Osteoblast (primary cell): ENCODE measurements at regions not wholly inside any gene's neighbourhood (a gene's known extent, or its start where the extent isn't known, plus 50 kb on each side); places are given as distances from the start of the nearest gene placed in this dataset.

Source experiments
- DNase-seq: peaks from one replicate; pipeline ENCODE4 v3.0.0; 2011; ENCODE audit warnings: low spot score, mixed read lengths; ENCODE audit not compliant: insufficient read length; ENCODE audit errors: missing footprints
- H2AFZ ChIP-seq: 2 replicates; pipeline ENCODE4 v1.6.0; 2011; ENCODE audit warnings: mild to moderate bottlenecking, low read length
- H3K27ac ChIP-seq: 2 replicates; pipeline ENCODE4 v1.5.1; 2011; ENCODE audit warnings: mild to moderate bottlenecking, low read depth, low read length, moderate library complexity
- H3K27me3 ChIP-seq: 2 replicates; pipeline ENCODE4 v1.6.0; 2012; ENCODE audit warnings: mild to moderate bottlenecking, control low read depth, inconsistent platforms, low read length, moderate library complexity; ENCODE audit not compliant: insufficient read depth
- H3K36me3 ChIP-seq: 2 replicates; pipeline ENCODE4 v1.5.1; 2011; ENCODE audit warnings: mild to moderate bottlenecking, low read length, control low read depth, moderate library complexity; ENCODE audit not compliant: insufficient read depth
- H3K4me1 ChIP-seq: 2 replicates; pipeline ENCODE4 v1.5.1; 2011; ENCODE audit warnings: mild to moderate bottlenecking, low read length, control low read depth, moderate library complexity; ENCODE audit not compliant: insufficient read depth
- H3K4me2 ChIP-seq: 2 replicates; pipeline ENCODE4 v1.6.0; 2011; ENCODE audit warnings: mild to moderate bottlenecking, low read length; ENCODE audit not compliant: insufficient read depth
- H3K4me3 ChIP-seq: fragments of 200-600 bp; sonication (generic); 3 replicates; pipeline ENCODE4 v1.5.1; 2012; ENCODE audit warnings: mild to moderate bottlenecking, low read length, inconsistent platforms; ENCODE audit not compliant: insufficient read depth
- H3K79me2 ChIP-seq: 2 replicates; pipeline ENCODE4 v1.6.0; 2012; ENCODE audit warnings: mild to moderate bottlenecking, low read length, control low read depth, inconsistent platforms; ENCODE audit not compliant: insufficient read depth
- H3K9me3 ChIP-seq: 2 replicates; pipeline ENCODE4 v1.5.1; 2011; ENCODE audit warnings: low read depth, low read length, control low read depth
- H4K20me1 ChIP-seq: 2 replicates; pipeline ENCODE4 v1.6.0; 2012; ENCODE audit warnings: mild to moderate bottlenecking, low read length, control low read depth; ENCODE audit not compliant: insufficient read depth
- TF ChIP-seq, protein P1 (sequence below): IDR thresholded peaks from 2 replicates; pipeline ENCODE4 v1.5.1; 2011; ENCODE audit warnings: mild to moderate bottlenecking, low read depth, low read length, moderate library complexity; ENCODE audit errors: extremely low read depth

DNA sequence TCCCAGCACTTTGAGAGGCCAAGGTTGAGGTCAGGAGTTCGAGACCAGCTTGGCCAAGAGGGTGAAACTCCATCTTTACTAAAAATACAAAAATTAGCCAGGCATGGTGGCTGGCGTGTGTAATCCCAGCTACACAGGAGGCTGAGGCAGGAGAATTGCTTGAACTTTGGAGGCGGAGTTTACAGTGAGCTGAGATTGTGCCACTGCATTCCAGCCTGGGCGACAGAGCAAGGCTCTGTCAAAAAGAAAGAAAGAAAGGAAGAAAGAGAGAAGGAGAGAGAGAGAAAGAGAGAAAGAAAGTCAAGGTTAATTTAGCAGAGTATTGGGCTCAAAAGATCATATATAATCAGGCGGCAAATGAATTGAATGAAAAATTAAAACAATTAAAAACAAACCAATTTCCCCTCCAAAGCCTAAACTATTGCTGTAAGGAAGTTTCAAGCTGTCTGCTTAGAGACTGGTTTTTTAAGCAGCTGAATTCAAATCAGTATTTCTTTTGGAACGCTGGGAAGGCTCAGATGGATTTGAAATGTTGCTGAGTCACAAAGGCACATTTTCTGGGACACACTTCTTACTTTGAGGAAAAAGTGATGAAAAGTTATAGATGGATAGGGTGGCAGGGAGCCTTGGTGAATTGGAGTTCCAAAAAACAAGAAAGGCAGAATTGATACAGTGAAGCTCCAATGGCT lies 81.3 kb upstream of the BHLHE40 start:
- peaks cover 22% of the 10 kb centered on the region for H3K4me1 ChIP-seq
- no peaks in the 10 kb centered on the region for H3K36me3 ChIP-seq
- no peak for DNase-seq
- H2AFZ ChIP-seq: peak overlapping the region; percentile 62
- no peaks in the 10 kb centered on the region for H3K27me3 ChIP-seq
- peak overlapping the region; percentile 25 for H3K4me2 ChIP-seq
- TF ChIP-seq, protein P1, sequence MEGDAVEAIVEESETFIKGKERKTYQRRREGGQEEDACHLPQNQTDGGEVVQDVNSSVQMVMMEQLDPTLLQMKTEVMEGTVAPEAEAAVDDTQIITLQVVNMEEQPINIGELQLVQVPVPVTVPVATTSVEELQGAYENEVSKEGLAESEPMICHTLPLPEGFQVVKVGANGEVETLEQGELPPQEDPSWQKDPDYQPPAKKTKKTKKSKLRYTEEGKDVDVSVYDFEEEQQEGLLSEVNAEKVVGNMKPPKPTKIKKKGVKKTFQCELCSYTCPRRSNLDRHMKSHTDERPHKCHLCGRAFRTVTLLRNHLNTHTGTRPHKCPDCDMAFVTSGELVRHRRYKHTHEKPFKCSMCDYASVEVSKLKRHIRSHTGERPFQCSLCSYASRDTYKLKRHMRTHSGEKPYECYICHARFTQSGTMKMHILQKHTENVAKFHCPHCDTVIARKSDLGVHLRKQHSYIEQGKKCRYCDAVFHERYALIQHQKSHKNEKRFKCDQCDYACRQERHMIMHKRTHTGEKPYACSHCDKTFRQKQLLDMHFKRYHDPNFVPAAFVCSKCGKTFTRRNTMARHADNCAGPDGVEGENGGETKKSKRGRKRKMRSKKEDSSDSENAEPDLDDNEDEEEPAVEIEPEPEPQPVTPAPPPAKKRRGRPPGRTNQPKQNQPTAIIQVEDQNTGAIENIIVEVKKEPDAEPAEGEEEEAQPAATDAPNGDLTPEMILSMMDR: no peak
- no peaks in the 10 kb centered on the region for H3K79me2 ChIP-seq
- H3K27ac ChIP-seq: peak overlapping the region; percentile 67
- H3K9me3 ChIP-seq: no peaks in the 10 kb centered on the region
- H3K4me3 ChIP-seq: no peak overlapping the region
- no peaks in the 10 kb centered on the region for H4K20me1 ChIP-seq

DNA sequence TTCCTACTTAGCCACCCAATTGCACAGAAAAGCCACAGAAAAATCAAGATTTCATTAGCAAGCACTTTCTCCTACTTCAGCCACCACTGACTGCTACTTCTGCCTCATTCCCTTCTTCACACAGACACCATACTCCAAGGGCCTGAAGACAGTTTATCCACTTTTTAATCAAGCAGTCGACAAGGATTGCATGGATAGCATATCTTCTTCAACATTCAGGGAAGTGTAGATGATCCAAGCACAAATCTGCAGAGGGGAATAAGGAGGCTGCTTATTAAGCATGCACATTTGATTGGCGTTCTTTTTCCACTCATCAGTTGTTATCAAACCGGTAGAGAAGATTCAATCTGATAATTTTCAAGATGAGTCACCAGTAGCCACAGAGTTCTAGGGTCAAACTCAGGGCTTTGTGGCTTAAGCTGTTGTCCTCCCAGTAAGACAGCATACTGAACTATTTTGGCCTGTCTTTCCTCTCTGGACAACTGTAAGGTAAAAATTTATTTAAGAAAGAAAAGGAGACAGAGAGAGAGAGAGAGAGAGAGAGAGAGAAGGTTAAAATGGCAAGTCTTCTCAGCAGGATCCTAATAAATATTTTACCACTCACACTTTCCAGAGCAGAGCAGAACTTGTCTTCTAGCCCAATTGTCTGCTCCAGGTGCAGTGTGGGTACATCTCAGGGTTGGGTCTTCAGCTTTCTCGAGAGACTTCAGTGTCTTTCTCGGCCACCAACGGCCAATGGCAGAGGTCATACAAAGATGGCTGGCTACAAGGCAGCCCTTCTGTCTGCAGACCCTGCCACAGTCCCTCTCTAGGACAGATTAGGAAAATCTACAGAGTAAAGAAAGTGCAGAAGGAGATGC lies 80.6 kb upstream of the BHLHE40 start:
- H3K9me3 ChIP-seq: no peaks in the 10 kb centered on the region
- DNase-seq: no peak
- no peaks in the 10 kb centered on the region for H3K79me2 ChIP-seq
- peak overlapping the region; percentile 25 for H3K4me2 ChIP-seq
- peak overlapping the region; percentile 67 for H3K27ac ChIP-seq
- no peaks in the 10 kb centered on the region for H4K20me1 ChIP-seq
- H3K36me3 ChIP-seq: no peaks in the 10 kb centered on the region
- TF ChIP-seq, protein P1: no peak
- H3K27me3 ChIP-seq: no peaks in the 10 kb centered on the region
- H3K4me1 ChIP-seq: peaks cover 22% of the 10 kb centered on the region
- H3K4me3 ChIP-seq: no peak overlapping the region
- H2AFZ ChIP-seq: peak overlapping the region; percentile 62

DNA sequence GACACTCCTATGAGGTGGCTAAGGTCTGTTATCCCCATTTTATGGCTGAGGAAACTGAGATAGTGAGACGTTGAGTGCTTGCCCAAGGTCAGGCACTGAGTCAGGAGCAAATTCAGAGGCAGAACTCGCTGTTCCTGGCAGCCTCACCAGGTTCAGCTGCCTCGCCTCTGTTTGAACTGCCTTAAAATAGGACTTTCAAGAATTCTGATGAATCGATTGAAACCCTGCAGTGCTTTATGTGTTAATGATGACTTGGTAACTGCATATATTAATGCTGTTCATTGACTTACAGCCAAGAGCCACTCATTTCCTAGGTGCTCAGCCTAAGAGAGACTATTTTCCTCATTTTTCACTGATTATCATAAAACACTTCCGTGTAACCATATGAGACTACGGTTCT lies 79.5 kb upstream of the BHLHE40 start:
- no peak overlapping the region for H3K27ac ChIP-seq
- peaks cover 22% of the 10 kb centered on the region for H3K4me1 ChIP-seq
- no peak overlapping the region for H2AFZ ChIP-seq
- no peak overlapping the region for H3K4me2 ChIP-seq
- TF ChIP-seq, protein P1: no peak
- no peaks in the 10 kb centered on the region for H3K9me3 ChIP-seq
- H3K4me3 ChIP-seq: no peak overlapping the region
- H3K36me3 ChIP-seq: no peaks in the 10 kb centered on the region
- no peak for DNase-seq
- no peaks in the 10 kb centered on the region for H3K79me2 ChIP-seq
- H4K20me1 ChIP-seq: no peaks in the 10 kb centered on the region
- no peaks in the 10 kb centered on the region for H3K27me3 ChIP-seq

DNA sequence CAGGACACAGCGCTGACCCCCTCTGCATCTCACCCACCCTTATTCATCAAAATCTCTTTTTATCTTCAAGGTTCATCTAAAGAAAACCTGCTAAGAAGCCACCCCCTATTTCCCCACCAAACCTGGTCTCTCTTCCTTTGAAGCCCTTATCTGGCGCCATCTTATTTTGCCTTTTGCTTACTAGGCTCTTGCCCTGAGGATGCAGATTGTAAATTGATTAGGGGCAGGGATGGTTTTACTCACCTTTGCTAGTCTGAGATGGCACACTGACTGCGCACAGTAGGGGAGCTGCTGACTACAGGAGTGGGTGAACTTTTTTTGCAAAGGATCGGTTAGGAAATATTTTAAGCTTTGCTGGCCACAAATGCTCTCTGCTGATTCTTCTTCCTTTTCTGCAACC lies 78.9 kb upstream of the BHLHE40 start:
- H3K4me3 ChIP-seq: no peak overlapping the region
- no peaks in the 10 kb centered on the region for H4K20me1 ChIP-seq
- H3K27ac ChIP-seq: no peak overlapping the region
- H3K4me1 ChIP-seq: peaks cover 22% of the 10 kb centered on the region
- no peaks in the 10 kb centered on the region for H3K79me2 ChIP-seq
- H2AFZ ChIP-seq: no peak overlapping the region
- TF ChIP-seq, protein P1: no peak
- no peaks in the 10 kb centered on the region for H3K27me3 ChIP-seq
- no peaks in the 10 kb centered on the region for H3K36me3 ChIP-seq
- no peak for DNase-seq
- no peak overlapping the region for H3K4me2 ChIP-seq
- H3K9me3 ChIP-seq: no peaks in the 10 kb centered on the region
